IMR-90 (cell line): ENCODE measurements at regions not wholly inside any gene's neighbourhood (a gene's known extent, or its start where the extent isn't known, plus 50 kb on each side); places are given as distances from the start of the nearest gene placed in this dataset.

Experiments used
- ATAC-seq: fragments of 200-7000 bp; cut with Tn5 transposase; 2 replicates; pipeline ENCODE4 v1.9.1; 2020; ENCODE audit warnings: low read depth, mild to moderate bottlenecking, moderate library complexity
- BruUV-seq: library from RNA; stranded (reverse); fragments of 400-500 nt; replicated peaks from 2 replicates; lab custom pipeline; 2021; lab: Mats Ljungman, UMichigan
- CTCF ChIA-PET: fragments of 300-600 bp; formaldehyde crosslinking; extraction: SDS; loops from one replicate; lab custom pipeline; 2021; ENCODE audit warnings: antibody characterized with exemption; lab: Yijun Ruan, JAX
- POLR2A ChIA-PET: fragments of 300-600 bp; sonication (Branson Sonifier 250); formaldehyde crosslinking; loops from one replicate; lab custom pipeline; 2022; ENCODE audit warnings: antibody characterized with exemption; ENCODE audit not compliant: unreplicated experiment; lab: Charles Lee
- DNase-seq: peaks from one replicate; pipeline ENCODE4 v3.0.0; 2013
- H2AFZ ChIP-seq: replicated peaks from 2 replicates; pipeline ENCODE3; 2013; ENCODE audit warnings: low read length, mild to moderate bottlenecking; ENCODE audit not compliant: poor library complexity
- H2AK5ac ChIP-seq: 2 replicates; pipeline ENCODE4 v1.6.1; 2013; ENCODE audit warnings: low read depth, low read length, inconsistent platforms
- H2AK9ac ChIP-seq: replicated peaks from 2 replicates; pipeline ENCODE3; 2013; ENCODE audit warnings: mild to moderate bottlenecking, low read depth, low read length, moderate library complexity; ENCODE audit not compliant: poor library complexity
- H2BK120ac ChIP-seq: 2 replicates; pipeline ENCODE4 v1.6.1; 2013; ENCODE audit warnings: low read depth, low read length, inconsistent platforms
- H2BK15ac ChIP-seq: 3 replicates; pipeline ENCODE4 v1.6.1; 2013; ENCODE audit warnings: low read depth, low read length, inconsistent platforms
- H2BK20ac ChIP-seq: 2 replicates; pipeline ENCODE4 v1.6.1; 2013; ENCODE audit warnings: low read depth, mild to moderate bottlenecking, inconsistent platforms, low read length, moderate library complexity
- H2BK5ac ChIP-seq: 2 replicates; pipeline ENCODE4 v1.6.1; 2013; ENCODE audit warnings: mild to moderate bottlenecking, low read depth, low read length, inconsistent platforms; ENCODE audit not compliant: poor library complexity, severe bottlenecking
- H3K14ac ChIP-seq: replicated peaks from 2 replicates; pipeline ENCODE4 v1.6.1; 2013; ENCODE audit warnings: low read depth, low read length, inconsistent platforms
- H3K18ac ChIP-seq: 2 replicates; pipeline ENCODE4 v1.6.1; 2013; ENCODE audit warnings: low read depth, low read length, control low read depth
- H3K23ac ChIP-seq: 2 replicates; pipeline ENCODE4 v1.6.1; 2013; ENCODE audit warnings: low read depth, low read length, inconsistent platforms
- H3K27ac ChIP-seq: 2 replicates; pipeline ENCODE4 v1.5.1; 2013; ENCODE audit warnings: mild to moderate bottlenecking, control low read depth, low read length; ENCODE audit not compliant: insufficient read depth
- H3K27me3 ChIP-seq: 2 replicates; pipeline ENCODE4 v1.6.1; 2013; ENCODE audit warnings: low read length; ENCODE audit not compliant: control insufficient read depth, insufficient read depth
- H3K36me3 ChIP-seq: 2 replicates; pipeline ENCODE4 v1.6.1; 2013; ENCODE audit warnings: low read length, mixed read lengths; ENCODE audit not compliant: control insufficient read depth, insufficient read depth
- H3K4ac ChIP-seq: 2 replicates; pipeline ENCODE4 v1.6.1; 2013; ENCODE audit warnings: low read depth, low read length, inconsistent platforms
- H3K4me1 ChIP-seq: 2 replicates; pipeline ENCODE4 v1.6.1; 2013; ENCODE audit warnings: low read length, mixed read lengths; ENCODE audit not compliant: control insufficient read depth, insufficient read depth
- H3K4me2 ChIP-seq: 2 replicates; pipeline ENCODE4 v1.6.1; 2013; ENCODE audit warnings: low read depth, mild to moderate bottlenecking, control low read depth, low read length, moderate library complexity
- H3K4me3 ChIP-seq: 2 replicates; pipeline ENCODE4 v1.5.1; 2013; ENCODE audit warnings: low read depth, mild to moderate bottlenecking, control low read depth, low read length, moderate library complexity; ENCODE audit not compliant: insufficient read depth
- H3K56ac ChIP-seq: 2 replicates; pipeline ENCODE4 v1.6.1; 2013; ENCODE audit warnings: low read length, inconsistent platforms; ENCODE audit not compliant: insufficient read depth; ENCODE audit errors: extremely low read depth
- H3K79me1 ChIP-seq, 2 experiments: 2 replicates each; pipeline ENCODE4 v1.6.1; 2013; ENCODE audit warnings: low read length in 2 of 2, inconsistent platforms in 1 of 2, low read depth in 1 of 2
- H3K9ac ChIP-seq: 2 replicates; pipeline ENCODE4 v1.6.1; 2013; ENCODE audit warnings: low read depth, low read length, control low read depth
- H3K9me1 ChIP-seq: 2 replicates; pipeline ENCODE4 v1.6.1; 2013; ENCODE audit warnings: low read length, inconsistent platforms; ENCODE audit not compliant: insufficient read depth
- H3K9me3 ChIP-seq: 2 replicates; pipeline ENCODE4 v1.6.1; 2013; ENCODE audit warnings: low read length; ENCODE audit not compliant: control insufficient read depth, insufficient read depth
- H4K20me1 ChIP-seq: 2 replicates; pipeline ENCODE4 v1.6.1; 2013; ENCODE audit warnings: low read length, inconsistent platforms; ENCODE audit not compliant: insufficient read depth
- H4K5ac ChIP-seq: 2 replicates; pipeline ENCODE4 v1.6.1; 2013; ENCODE audit warnings: mild to moderate bottlenecking, low read depth, low read length, control low read depth
- H4K8ac ChIP-seq, 2 experiments: 2 replicates each; pipeline ENCODE4 v1.6.1; 2013; ENCODE audit warnings: low read depth in 2 of 2, low read length in 2 of 2, control low read depth in 1 of 2, inconsistent platforms in 1 of 2
- H4K91ac ChIP-seq: 2 replicates; pipeline ENCODE4 v1.6.1; 2013; ENCODE audit warnings: low read depth, low read length, inconsistent platforms; ENCODE audit not compliant: insufficient read depth
- MAZ ChIP-seq: IDR thresholded peaks from 2 replicates; pipeline ENCODE4 v1.6.1; 2012; ENCODE audit warnings: low read depth, mild to moderate bottlenecking, low read length, improper control_type of control experiment, moderate library complexity, borderline replicate concordance
- MXI1 ChIP-seq: IDR thresholded peaks from 2 replicates; pipeline ENCODE4 v1.6.1; 2012; ENCODE audit warnings: low read depth, mild to moderate bottlenecking, low read length, moderate library complexity, borderline replicate concordance
- POLR2A ChIP-seq: IDR thresholded peaks from 2 replicates; pipeline ENCODE4 v1.6.1; 2012; ENCODE audit warnings: mild to moderate bottlenecking, low read depth, low read length
- RFX5 ChIP-seq: IDR thresholded peaks from 2 replicates; pipeline ENCODE4 v1.8.0; 2012; ENCODE audit warnings: low read depth, mild to moderate bottlenecking, low read length, moderate library complexity
- WGBS, 2 experiments: methylation state at CpG; one replicate each; pipeline versions ENCODE4 v1.1.5 to v1.1.7; 2013; ENCODE audit warnings: missing lambda C conversion rate in 2 of 2; ENCODE audit not compliant: insufficient read length in 1 of 2; ENCODE audit errors: extremely low coverage in 2 of 2; 5-methylcytosine and 5-hydroxymethylcytosine counted together
- dilution Hi-C: fragments of 300-500 bp; cut with HindIII; formaldehyde crosslinking; loops from one replicate; pipeline ENCODE4 v1.14.3; 2018; ENCODE audit warnings: low sequenced_read_pairs; ENCODE audit not compliant: unreplicated experiment
- in situ Hi-C: fragments of 300-500 bp; cut with MboI; formaldehyde crosslinking; loops from 3 replicates; pipeline ENCODE4 v1.14.3; 2019; ENCODE audit warnings: low sequenced_read_pairs, inconsistent platforms, mixed read lengths
- intact Hi-C: fragments of 100-400 bp; cut with micrococcal nuclease; formaldehyde crosslinking; loops from 2 replicates; pipeline ENCODE4 v1.10.0; 2022

GRCh38 chr6:117781550-117781949 lies 106.3 kb downstream of the NUS1 start:
- Histone ChIP-seq H3K18ac (no peak overlapping the region), H2BK15ac (no peak overlapping the region), H2AK5ac (no peak overlapping the region), H2BK120ac (no peak overlapping the region), H4K91ac (no peak overlapping the region), H3K4me2 (no peak overlapping the region), H2AK9ac (no peak overlapping the region), H3K27me3 (no peaks in the 10 kb centered on the region), H3K4me1 (no peaks in the 10 kb centered on the region), H3K9me3 (no peaks in the 10 kb centered on the region), H4K5ac (no peak overlapping the region), H3K14ac (no peak overlapping the region), H4K20me1 (no peaks in the 10 kb centered on the region), H3K4me3 (no peak overlapping the region), H3K23ac (no peak overlapping the region), H2BK20ac (no peak overlapping the region), H3K36me3 (no peaks in the 10 kb centered on the region), H4K8ac (no peak overlapping the region), H3K9me1 (no peaks in the 10 kb centered on the region), H3K9ac (no peak overlapping the region), H3K56ac (no peak overlapping the region), H2BK5ac (no peak overlapping the region), H3K79me1 (no peaks in the 10 kb centered on the region), H3K4ac (no peak overlapping the region), H2AFZ (no peak overlapping the region), H3K27ac (no peak overlapping the region)
- in situ Hi-C loops (no loop called here), dilution Hi-C loops (no loop called here), intact Hi-C loops (no loop called here)
- no CpG with 5 or more reads among the region's 3 CpGs for WGBS, 2 experiments
- no TSS peak for BruUV-seq
- ChIA-PET POLR2A (no interaction called here), CTCF (no interaction called here)
- no peak for ATAC-seq
- TF ChIP-seq POLR2A (no peak), RFX5 (no peak), MAZ (no peak), MXI1 (no peak)
- DNase-seq: no peak
